ENCODE measurements at regions not wholly inside any gene's neighbourhood (a gene's known extent, or its start where the extent isn't known, plus 50 kb on each side); places are given as distances from the start of the nearest gene placed in this dataset.

GRCh38 chr1:18549906-18550305, 69.2 kb downstream of the KLHDC7A start:
- no peaks in the 10 kb centered on the region for H3K79me1 ChIP-seq (ENCODE audit: low read length)
- no peak for DNase-seq
- no peak overlapping the region for H3K18ac ChIP-seq (ENCODE audit: low read length)
- H3K9ac ChIP-seq (ENCODE audit: low read length) = no peak overlapping the region
- no peaks in the 10 kb centered on the region for H3K9me3 ChIP-seq (ENCODE audit: insufficient read depth, low read depth, low read length)
- H3K4me1 ChIP-seq (ENCODE audit: control insufficient read depth in 1 of 2, insufficient read depth in 2 of 2, low read length in 2 of 2) = peaks cover 3 to 4% of the 10 kb centered on the region in 2 experiments
- no peaks in the 10 kb centered on the region for H3K27me3 ChIP-seq (ENCODE audit: insufficient read depth, low read length)
- no peak overlapping the region for H2BK12ac ChIP-seq (ENCODE audit: low read length)
- no peak overlapping the region for H3K27ac ChIP-seq (ENCODE audit: low read depth, low read length)
- no peak overlapping the region for H4K91ac ChIP-seq (ENCODE audit: low read depth, low read length)
- H3K23ac ChIP-seq (ENCODE audit: low read length) = no peak overlapping the region
- no peak overlapping the region for H2AFZ ChIP-seq (ENCODE audit: insufficient read depth, low read length, poor library complexity)
- H2BK5ac ChIP-seq (ENCODE audit: low read depth, low read length, poor library complexity) = no peak overlapping the region
- H3K14ac ChIP-seq (ENCODE audit: low read length) = no peak overlapping the region
- H3K4ac ChIP-seq (ENCODE audit: low read depth, low read length) = no peak overlapping the region
- H3K79me2 ChIP-seq (ENCODE audit: control insufficient read depth, insufficient read depth, low read length, poor library complexity) = no peaks in the 10 kb centered on the region
- no peaks in the 10 kb centered on the region for H3K36me3 ChIP-seq (ENCODE audit: control insufficient read depth in 1 of 2, insufficient read depth in 2 of 2, low read length in 2 of 2)
- no peak overlapping the region for H3K4me2 ChIP-seq (ENCODE audit: low read length)
- H4K12ac ChIP-seq (ENCODE audit: low read depth, low read length) = no peak overlapping the region
- no peak overlapping the region for H2AK5ac ChIP-seq (ENCODE audit: low read length)
- H4K8ac ChIP-seq (ENCODE audit: low read depth, low read length) = no peak overlapping the region
- WGBS (ENCODE audit: extremely low coverage, insufficient coverage, insufficient read length) = no CpG with 5 or more reads among the region's 4 CpGs
- H3K4me3 ChIP-seq (ENCODE audit: low read depth, low read length) = no peak overlapping the region
- H2BK120ac ChIP-seq (ENCODE audit: insufficient read depth, low read length, poor library complexity) = no peak overlapping the region

- no CpG with 5 or more reads among the region's 9 CpGs for WGBS (ENCODE audit: extremely low coverage, insufficient coverage, insufficient read length)
- H3K23ac ChIP-seq (ENCODE audit: low read length) = no peak overlapping the region
- H3K18ac ChIP-seq (ENCODE audit: low read length) = no peak overlapping the region
Measured at GRCh38 chr1:18552631-18553030, 71.9 kb downstream of the KLHDC7A start.

DNA sequence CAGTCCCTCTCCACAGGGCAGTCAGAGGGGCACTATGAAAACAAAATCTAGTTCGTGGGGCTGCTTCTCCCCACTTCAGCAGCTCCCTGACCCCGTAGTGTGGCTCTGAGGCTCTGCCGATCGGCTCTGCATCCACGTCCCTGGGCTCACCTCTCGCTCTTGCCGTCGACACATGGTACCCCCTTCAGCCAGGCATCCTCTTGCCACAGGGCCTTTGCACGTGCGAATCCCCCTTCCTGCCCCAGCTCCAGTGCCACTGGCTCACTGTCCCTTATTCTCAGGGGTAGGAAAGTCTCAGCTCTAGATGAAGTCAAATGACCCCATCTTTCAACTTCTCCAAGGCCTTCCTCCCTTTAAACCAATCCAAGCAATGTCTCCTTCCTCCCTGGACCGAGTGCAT, 72.7 kb downstream of the KLHDC7A start:
- WGBS (ENCODE audit: extremely low coverage, insufficient coverage, insufficient read length) = no CpG with 5 or more reads among the region's 11 CpGs

More at GRCh38 chr1:18552631-18553030, 71.9 kb downstream of the KLHDC7A start:
- Histone ChIP-seq H4K12ac (ENCODE audit: low read depth, low read length) (no peak overlapping the region), H3K27ac (ENCODE audit: low read depth, low read length) (no peak overlapping the region), H3K4me2 (ENCODE audit: low read length) (no peak overlapping the region), H2BK5ac (ENCODE audit: low read depth, low read length, poor library complexity) (no peak overlapping the region), H3K4me1 (ENCODE audit: control insufficient read depth in 1 of 2, insufficient read depth in 2 of 2, low read length in 2 of 2) (peaks cover 0 to 1% of the 10 kb centered on the region in 2 experiments), H3K79me2 (ENCODE audit: control insufficient read depth, insufficient read depth, low read length, poor library complexity) (no peaks in the 10 kb centered on the region), H3K9me3 (ENCODE audit: insufficient read depth, low read depth, low read length) (peaks cover 2% of the 10 kb centered on the region), H3K27me3 (ENCODE audit: insufficient read depth, low read length) (peaks cover 3% of the 10 kb centered on the region), H3K4me3 (ENCODE audit: low read depth, low read length) (no peak overlapping the region), H2AK5ac (ENCODE audit: low read length) (no peak overlapping the region), H2BK12ac (ENCODE audit: low read length) (no peak overlapping the region), H3K14ac (ENCODE audit: low read length) (no peak overlapping the region), H2AFZ (ENCODE audit: insufficient read depth, low read length, poor library complexity) (no peak overlapping the region), H3K36me3 (ENCODE audit: control insufficient read depth in 1 of 2, insufficient read depth in 2 of 2, low read length in 2 of 2) (no peaks in the 10 kb centered on the region), H3K79me1 (ENCODE audit: low read length) (no peaks in the 10 kb centered on the region), H4K91ac (ENCODE audit: low read depth, low read length) (no peak overlapping the region), H2BK120ac (ENCODE audit: insufficient read depth, low read length, poor library complexity) (no peak overlapping the region), H3K9ac (ENCODE audit: low read length) (no peak overlapping the region), H4K8ac (ENCODE audit: low read depth, low read length) (no peak overlapping the region), H3K4ac (ENCODE audit: low read depth, low read length) (no peak overlapping the region)
- no peak for DNase-seq

DNA sequence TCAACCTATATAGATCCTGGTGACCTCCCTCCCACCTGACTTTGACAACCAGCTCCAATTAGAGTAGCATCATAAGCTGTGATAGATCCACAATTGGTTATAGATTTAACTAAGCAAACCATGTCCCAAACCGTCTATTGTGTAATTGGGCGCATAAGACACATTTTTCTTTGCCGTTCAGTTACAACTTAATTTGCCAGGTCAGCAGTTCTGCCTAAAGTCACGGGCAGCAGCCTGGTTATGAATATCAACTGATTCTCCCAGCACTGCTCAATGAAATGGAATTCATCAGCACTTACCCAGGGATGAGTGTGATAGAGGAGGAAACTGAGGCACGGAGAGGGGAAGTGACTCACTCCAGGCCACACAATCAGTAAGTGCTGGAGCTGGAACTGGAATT, 73.4 kb downstream of the KLHDC7A start:
- Histone ChIP-seq H3K27ac (ENCODE audit: low read depth, low read length) (no peak overlapping the region), H4K8ac (ENCODE audit: low read depth, low read length) (no peak overlapping the region), H3K4me2 (ENCODE audit: low read length) (no peak overlapping the region), H2AFZ (ENCODE audit: insufficient read depth, low read length, poor library complexity) (no peak overlapping the region), H3K79me1 (ENCODE audit: low read length) (no peaks in the 10 kb centered on the region), H3K4me3 (ENCODE audit: low read depth, low read length) (no peak overlapping the region), H3K27me3 (ENCODE audit: insufficient read depth, low read length) (peaks cover 11% of the 10 kb centered on the region), H3K18ac (ENCODE audit: low read length) (no peak overlapping the region), H3K23ac (ENCODE audit: low read length) (no peak overlapping the region), H3K9me3 (ENCODE audit: insufficient read depth, low read depth, low read length) (peaks cover 2% of the 10 kb centered on the region), H2BK5ac (ENCODE audit: low read depth, low read length, poor library complexity) (no peak overlapping the region), H3K9ac (ENCODE audit: low read length) (no peak overlapping the region), H3K4ac (ENCODE audit: low read depth, low read length) (no peak overlapping the region), H4K12ac (ENCODE audit: low read depth, low read length) (no peak overlapping the region), H3K79me2 (ENCODE audit: control insufficient read depth, insufficient read depth, low read length, poor library complexity) (no peaks in the 10 kb centered on the region), H2BK120ac (ENCODE audit: insufficient read depth, low read length, poor library complexity) (no peak overlapping the region), H3K36me3 (ENCODE audit: control insufficient read depth in 1 of 2, insufficient read depth in 2 of 2, low read length in 2 of 2) (no peaks in the 10 kb centered on the region), H4K91ac (ENCODE audit: low read depth, low read length) (no peak overlapping the region), H3K4me1 (ENCODE audit: control insufficient read depth in 1 of 2, insufficient read depth in 2 of 2, low read length in 2 of 2) (peaks cover 0 to 2% of the 10 kb centered on the region in 2 experiments), H3K14ac (ENCODE audit: low read length) (no peak overlapping the region), H2BK12ac (ENCODE audit: low read length) (no peak overlapping the region), H2AK5ac (ENCODE audit: low read length) (no peak overlapping the region)
- WGBS (ENCODE audit: extremely low coverage, insufficient coverage, insufficient read length) = no CpG with 5 or more reads among the region's 5 CpGs
- DNase-seq = no peak

More for the DNA sequence above, 72.7 kb downstream of the KLHDC7A start:
- Histone ChIP-seq H3K9me3 (ENCODE audit: insufficient read depth, low read depth, low read length) (peaks cover 2% of the 10 kb centered on the region), H3K36me3 (ENCODE audit: control insufficient read depth in 1 of 2, insufficient read depth in 2 of 2, low read length in 2 of 2) (no peaks in the 10 kb centered on the region), H3K79me2 (ENCODE audit: control insufficient read depth, insufficient read depth, low read length, poor library complexity) (no peaks in the 10 kb centered on the region), H3K18ac (ENCODE audit: low read length) (no peak overlapping the region), H3K79me1 (ENCODE audit: low read length) (no peaks in the 10 kb centered on the region), H4K12ac (ENCODE audit: low read depth, low read length) (no peak overlapping the region), H2BK5ac (ENCODE audit: low read depth, low read length, poor library complexity) (no peak overlapping the region), H3K23ac (ENCODE audit: low read length) (no peak overlapping the region), H3K27me3 (ENCODE audit: insufficient read depth, low read length) (peaks cover 9% of the 10 kb centered on the region), H3K27ac (ENCODE audit: low read depth, low read length) (no peak overlapping the region), H4K8ac (ENCODE audit: low read depth, low read length) (no peak overlapping the region), H3K4me2 (ENCODE audit: low read length) (no peak overlapping the region), H3K4me1 (ENCODE audit: control insufficient read depth in 1 of 2, insufficient read depth in 2 of 2, low read length in 2 of 2) (peaks cover 0 to 2% of the 10 kb centered on the region in 2 experiments), H2BK12ac (ENCODE audit: low read length) (no peak overlapping the region), H4K91ac (ENCODE audit: low read depth, low read length) (no peak overlapping the region), H3K9ac (ENCODE audit: low read length) (no peak overlapping the region), H2AFZ (ENCODE audit: insufficient read depth, low read length, poor library complexity) (no peak overlapping the region), H2AK5ac (ENCODE audit: low read length) (no peak overlapping the region), H2BK120ac (ENCODE audit: insufficient read depth, low read length, poor library complexity) (no peak overlapping the region), H3K4me3 (ENCODE audit: low read depth, low read length) (no peak overlapping the region), H3K4ac (ENCODE audit: low read depth, low read length) (no peak overlapping the region), H3K14ac (ENCODE audit: low read length) (no peak overlapping the region)
- DNase-seq = no peak
